K562 (cell line): ENCODE measurements at regions not wholly inside any gene's neighbourhood (a gene's known extent, or its start where the extent isn't known, plus 50 kb on each side); places are given as distances from the start of the nearest gene placed in this dataset.

Experiments used
- ATAC-seq: fragments of 200-7000 bp; cut with Tn5 transposase; 3 replicates; pipeline ENCODE4 v1.9.1; 2020; ENCODE audit warnings: moderate library complexity
- BruUV-seq: library from RNA; stranded (reverse); fragments of 400-500 nt; replicated peaks from 2 replicates; lab custom pipeline; 2021; lab: Mats Ljungman, UMichigan
- CTCF ChIA-PET: fragments of 300-600 bp; formaldehyde crosslinking; extraction: SDS; loops from one replicate; lab custom pipeline; 2021; ENCODE audit warnings: low intra/inter-chr PET ratio; lab: Yijun Ruan, JAX
- POLR2A ChIA-PET: fragments of 300-600, 350-650 bp; sonication (Branson Sonifier 250); formaldehyde crosslinking; extraction: SDS; loops from one replicate; lab custom pipeline; 2021; ENCODE audit warnings: antibody characterized with exemption, inconsistent platforms; lab: Yijun Ruan, JAX
- DNase-seq, 4 experiments: peaks; one replicate each; pipeline versions ENCODE4 v3.0.0 to v3.0.0-alpha.2; 2011 to 2018; ENCODE audit warnings: low spot score in 3 of 4, mixed read lengths in 3 of 4; ENCODE audit errors: extremely low read depth in 1 of 4
- FAIRE-seq: peaks from 2 replicates; lab custom pipeline; 2011; peaks lifted over from hg19 to GRCh38; lab: Jason Lieb, UNC
- H2AFZ ChIP-seq: 2 replicates; pipeline ENCODE4 v1.6.0; 2011; ENCODE audit warnings: low read depth, low read length, control low read depth, inconsistent platforms
- H3K27ac ChIP-seq: fragments of 200-600 bp; 3 replicates; pipeline ENCODE4 v1.8.0; 2011; ENCODE audit warnings: low read depth, mild to moderate bottlenecking, control low read depth, inconsistent platforms, low read length, moderate library complexity, mixed read lengths; ENCODE audit errors: extremely low read depth
- H3K27me3 ChIP-seq, 2 experiments: fragments of 300-600 bp in 1 of 2; 2 replicates in 1 of 2; 3 replicates in 1 of 2; pipeline versions ENCODE4 v1.6.0 to v1.8.0; 2011; ENCODE audit warnings: inconsistent platforms in 2 of 2, low read length in 2 of 2, mild to moderate bottlenecking in 1 of 2, mixed read lengths in 1 of 2, moderate library complexity in 1 of 2; ENCODE audit not compliant: control insufficient read depth in 2 of 2, insufficient read depth in 2 of 2
- H3K36me3 ChIP-seq: fragments of 300-600 bp; 3 replicates; pipeline ENCODE4 v1.8.0; 2011; ENCODE audit warnings: mild to moderate bottlenecking, low read length, inconsistent platforms; ENCODE audit not compliant: control insufficient read depth, insufficient read depth
- H3K4me1 ChIP-seq, 2 experiments: fragments of 200-600 bp in 1 of 2; replicated peaks in 1 of 2; 2 replicates in 1 of 2; 3 replicates in 1 of 2; pipeline versions ENCODE4 v1.5.1 to v1.8.0; 2011; ENCODE audit warnings: inconsistent platforms in 2 of 2, low read length in 2 of 2, mild to moderate bottlenecking in 1 of 2, mixed read lengths in 1 of 2, moderate library complexity in 1 of 2; ENCODE audit not compliant: control insufficient read depth in 2 of 2, insufficient read depth in 2 of 2
- H3K4me2 ChIP-seq: 2 replicates; pipeline ENCODE4 v1.6.1; 2011; ENCODE audit warnings: low read length, control low read depth, inconsistent platforms, mixed read lengths; ENCODE audit not compliant: insufficient read depth
- H3K4me3 ChIP-seq: fragments of 200-600 bp; sonication (generic), shearing (Covaris generic); 2 replicates; pipeline ENCODE4 v1.5.1; 2016; ENCODE audit warnings: control low read depth, inconsistent platforms
- H3K79me2 ChIP-seq: fragments of 200-600 bp; 3 replicates; pipeline ENCODE4 v1.8.0; 2011; ENCODE audit warnings: low read length, inconsistent platforms; ENCODE audit not compliant: control insufficient read depth, insufficient read depth
- H3K9ac ChIP-seq, 2 experiments: 2 replicates each; pipeline versions ENCODE4 v1.6.0 to v1.6.1; 2011; ENCODE audit warnings: low read depth in 2 of 2, low read length in 2 of 2, control low read depth in 1 of 2, inconsistent platforms in 1 of 2, mild to moderate bottlenecking in 1 of 2, mixed read lengths in 1 of 2; ENCODE audit not compliant: insufficient read depth in 1 of 2
- H3K9me1 ChIP-seq: one replicate; pipeline ENCODE4 v1.6.0; 2011; ENCODE audit warnings: inconsistent platforms, mild to moderate bottlenecking, low read length, moderate library complexity; ENCODE audit not compliant: control insufficient read depth, insufficient read depth
- H3K9me3 ChIP-seq: replicated peaks from 2 replicates; pipeline ENCODE4 v1.5.1; 2011; ENCODE audit warnings: low read depth, low read length, inconsistent platforms; ENCODE audit not compliant: control insufficient read depth, insufficient read depth
- H4K20me1 ChIP-seq: replicated peaks from 2 replicates; pipeline ENCODE4 v1.6.1; 2011; ENCODE audit warnings: low read length, inconsistent platforms, mixed read lengths; ENCODE audit not compliant: control insufficient read depth, insufficient read depth
- BMI1 ChIP-seq: fragments of 150-350 bp; IDR thresholded peaks from 2 replicates; pipeline ENCODE4 v1.6.1; 2014; ENCODE audit warnings: low read length
- HMG20A ChIP-seq: fragments of 450-650 bp; formaldehyde crosslinking; conservative IDR thresholded peaks from 2 replicates; pipeline ENCODE4 v1.4.0; 2020; ENCODE audit warnings: mild to moderate bottlenecking, mixed read lengths
- ILK ChIP-seq: fragments of 450-650 bp; IDR thresholded peaks from 2 replicates; pipeline ENCODE4 v1.6.1; 2016; ENCODE audit warnings: missing genetic modification characterization, low read depth, mild to moderate bottlenecking, missing compliant biosample characterization, moderate library complexity, borderline replicate concordance
- KLF16 ChIP-seq: IDR thresholded peaks from 2 replicates; pipeline ENCODE4 v1.6.1; 2016; ENCODE audit warnings: antibody characterized with exemption
- POLR2AphosphoS5 ChIP-seq: IDR thresholded peaks from 2 replicates; pipeline ENCODE4 v1.6.1; 2011; ENCODE audit warnings: mild to moderate bottlenecking, low read depth, low read length, moderate library complexity; ENCODE audit not compliant: control insufficient read depth, insufficient read depth
- RAD51 ChIP-seq: fragments of 450-650 bp; IDR thresholded peaks from 2 replicates; pipeline ENCODE4 v1.7.1; 2016; ENCODE audit warnings: low read depth, mild to moderate bottlenecking, borderline replicate concordance
- RBM15 ChIP-seq: fragments of 200-400 bp; formaldehyde crosslinking; IDR thresholded peaks from 2 replicates; pipeline ENCODE4 v1.6.1; 2018; ENCODE audit warnings: mild to moderate bottlenecking, low read length, moderate library complexity; ENCODE audit not compliant: insufficient read depth
- TFAM ChIP-seq: fragments of 250-450 bp; sonication (Bioruptor Pico); conservative IDR thresholded peaks from 2 replicates; pipeline ENCODE4 v1.5.0; 2021; ENCODE audit warnings: mild to moderate bottlenecking, moderate library complexity
- WGBS: fragments of 100-300 bp; shearing (Covaris generic); methylation state at CpG from one replicate; pipeline ENCODE4 v1.1.6; 2016; ENCODE audit warnings: low coverage, mixed read lengths; ENCODE audit not compliant: insufficient coverage; ENCODE audit errors: missing lambda C conversion rate; 5-methylcytosine and 5-hydroxymethylcytosine counted together
- in situ Hi-C: fragments of 300-500 bp; cut with MboI; formaldehyde crosslinking; loops from 4 replicates; pipeline ENCODE4 v1.15.0; 2018; ENCODE audit warnings: inconsistent platforms, mixed read lengths
- intact Hi-C: fragments of 100-400 bp; cut with micrococcal nuclease; formaldehyde crosslinking; loops from 2 replicates; pipeline ENCODE4 v1.14.2; 2022
- TF ChIP-seq, protein P1 (sequence below): fragments of 250-450 bp; sonication (Bioruptor Pico); IDR thresholded peaks from 2 replicates; pipeline ENCODE4 v1.8.0; 2022; ENCODE audit warnings: moderate library complexity, mild to moderate bottlenecking, inconsistent platforms

DNA sequence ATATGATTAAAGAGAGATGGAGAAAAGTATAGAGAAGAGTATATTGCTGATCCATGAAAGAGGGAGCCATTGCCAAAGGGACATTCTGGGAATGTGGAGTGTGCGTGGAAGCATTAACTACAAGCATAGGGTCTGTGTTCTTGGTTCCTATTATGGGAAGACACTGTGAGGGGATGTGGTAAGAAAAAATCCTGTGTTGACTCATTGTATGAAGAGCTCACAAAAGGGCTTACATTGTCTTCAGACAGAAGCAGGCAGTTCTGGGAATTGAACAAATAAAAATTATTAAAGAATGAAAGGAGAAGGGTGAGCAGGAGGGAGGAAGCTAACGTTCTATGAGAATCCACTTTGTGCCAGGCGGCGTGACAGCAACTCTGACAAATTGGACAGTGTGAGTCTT, 250.4 kb upstream of the CHD1 start:
- ATAC-seq (no peak), DNase-seq (no peak), FAIRE-seq (no peak)
- 0% methylated on average over 4 of the region's 4 CpGs for WGBS
- Histone ChIP-seq H3K4me3 (no peak overlapping the region), H3K27me3 (no peaks in the 10 kb centered on the region), H3K9ac (no peak overlapping the region), H3K9me3 (no peaks in the 10 kb centered on the region), H4K20me1 (no peaks in the 10 kb centered on the region), H3K27ac (no peak overlapping the region), H3K36me3 (no peaks in the 10 kb centered on the region), H3K79me2 (no peaks in the 10 kb centered on the region), H3K4me2 (no peak overlapping the region), H2AFZ (no peak overlapping the region), H3K4me1 (no peaks in the 10 kb centered on the region), H3K9me1 (no peaks in the 10 kb centered on the region)
- intact Hi-C loops, result no loop called here
- CTCF ChIA-PET, result no interaction called here
- in situ Hi-C loops, result no loop called here
- POLR2A ChIA-PET, result no interaction called here
- BruUV-seq, result no TSS peak
- TF ChIP-seq POLR2AphosphoS5, result no peak

DNA sequence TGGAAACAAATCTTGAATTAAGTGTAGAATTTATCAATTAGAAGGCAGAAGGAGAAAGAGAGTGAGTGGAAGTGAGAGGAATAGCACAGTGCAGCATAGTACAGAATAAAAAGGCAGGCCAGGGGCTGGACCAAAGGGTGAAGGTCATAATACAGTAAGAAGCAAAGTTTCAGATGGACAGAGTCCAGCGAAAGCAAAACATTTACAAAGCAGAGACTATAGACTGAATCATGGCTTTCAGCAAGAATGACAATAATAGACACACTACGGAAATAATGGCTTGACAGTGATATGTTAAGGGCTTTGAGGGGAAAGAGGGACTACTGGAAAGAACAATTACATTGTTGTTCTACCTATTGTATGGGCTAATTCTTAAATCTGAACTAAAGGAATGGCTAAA, 249.0 kb upstream of the CHD1 start:
- Histone ChIP-seq H4K20me1 (no peaks in the 10 kb centered on the region), H3K4me2 (no peak overlapping the region), H3K9me3 (no peaks in the 10 kb centered on the region), H3K36me3 (no peaks in the 10 kb centered on the region), H2AFZ (no peak overlapping the region), H3K9me1 (no peaks in the 10 kb centered on the region), H3K4me3 (no peak overlapping the region), H3K27me3 (no peaks in the 10 kb centered on the region), H3K27ac (no peak overlapping the region), H3K9ac (no peak overlapping the region), H3K4me1 (no peaks in the 10 kb centered on the region), H3K79me2 (no peaks in the 10 kb centered on the region)
- ChIA-PET POLR2A (no interaction called here), CTCF (no interaction called here)
- intact Hi-C loops, result no loop called here
- no peak for DNase-seq
- no peak for ATAC-seq
- TF ChIP-seq, protein P1, sequence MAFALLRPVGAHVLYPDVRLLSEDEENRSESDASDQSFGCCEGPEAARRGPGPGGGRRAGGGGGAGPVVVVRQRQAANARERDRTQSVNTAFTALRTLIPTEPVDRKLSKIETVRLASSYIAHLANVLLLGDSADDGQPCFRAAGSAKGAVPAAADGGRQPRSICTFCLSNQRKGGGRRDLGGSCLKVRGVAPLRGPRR (CRISPR knock-in tag), result no peak
- TF ChIP-seq HMG20A (CRISPR knock-in tag), result no peak
- TF ChIP-seq BMI1, result no peak
- TF ChIP-seq KLF16, result no peak
- TF ChIP-seq TFAM (CRISPR knock-in tag), result no peak
- TF ChIP-seq RBM15, result no peak
- TF ChIP-seq ILK (tag), result no peak
- TF ChIP-seq RAD51, result no peak
- in situ Hi-C loops, result no loop called here
- no TSS peak for BruUV-seq
- FAIRE-seq, result no peak
- 0% methylated on average over 2 of the region's 2 CpGs for WGBS
